ENCODE measurements at regions not wholly inside any gene's neighbourhood (a gene's known extent, or its start where the extent isn't known, plus 50 kb on each side); places are given as distances from the start of the nearest gene placed in this dataset.

DNA sequence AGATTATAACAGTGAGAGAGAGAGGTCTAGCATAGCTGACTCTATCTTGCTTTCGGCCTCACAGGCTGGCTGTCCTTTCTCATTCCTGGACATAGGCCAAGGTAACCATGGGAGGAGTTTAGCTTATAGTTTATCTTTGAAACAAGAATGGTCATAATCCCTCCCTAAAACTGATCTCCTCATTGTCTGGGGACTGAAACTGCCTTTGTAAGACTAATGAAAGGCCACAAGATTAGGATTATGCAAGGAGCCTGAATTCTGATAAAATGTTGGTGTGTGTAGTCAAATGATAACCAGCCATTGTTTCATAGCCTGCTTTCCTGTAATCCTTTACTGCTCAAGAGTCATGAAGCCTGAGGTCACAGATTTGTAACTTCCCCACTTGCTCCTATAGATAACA, 131.9 kb upstream of the LYPLAL1 start (continued):
- TF ChIP-seq, protein P1, sequence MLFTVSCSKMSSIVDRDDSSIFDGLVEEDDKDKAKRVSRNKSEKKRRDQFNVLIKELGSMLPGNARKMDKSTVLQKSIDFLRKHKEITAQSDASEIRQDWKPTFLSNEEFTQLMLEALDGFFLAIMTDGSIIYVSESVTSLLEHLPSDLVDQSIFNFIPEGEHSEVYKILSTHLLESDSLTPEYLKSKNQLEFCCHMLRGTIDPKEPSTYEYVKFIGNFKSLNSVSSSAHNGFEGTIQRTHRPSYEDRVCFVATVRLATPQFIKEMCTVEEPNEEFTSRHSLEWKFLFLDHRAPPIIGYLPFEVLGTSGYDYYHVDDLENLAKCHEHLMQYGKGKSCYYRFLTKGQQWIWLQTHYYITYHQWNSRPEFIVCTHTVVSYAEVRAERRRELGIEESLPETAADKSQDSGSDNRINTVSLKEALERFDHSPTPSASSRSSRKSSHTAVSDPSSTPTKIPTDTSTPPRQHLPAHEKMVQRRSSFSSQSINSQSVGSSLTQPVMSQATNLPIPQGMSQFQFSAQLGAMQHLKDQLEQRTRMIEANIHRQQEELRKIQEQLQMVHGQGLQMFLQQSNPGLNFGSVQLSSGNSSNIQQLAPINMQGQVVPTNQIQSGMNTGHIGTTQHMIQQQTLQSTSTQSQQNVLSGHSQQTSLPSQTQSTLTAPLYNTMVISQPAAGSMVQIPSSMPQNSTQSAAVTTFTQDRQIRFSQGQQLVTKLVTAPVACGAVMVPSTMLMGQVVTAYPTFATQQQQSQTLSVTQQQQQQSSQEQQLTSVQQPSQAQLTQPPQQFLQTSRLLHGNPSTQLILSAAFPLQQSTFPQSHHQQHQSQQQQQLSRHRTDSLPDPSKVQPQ (CRISPR knock-in tag; IDR thresholded peaks at IDR 0.05; ENCODE audit: borderline replicate concordance), result no peak
- TF ChIP-seq KDM1A (IDR thresholded peaks at IDR 0.05), result peak; percentile 76 to 86
- no peak for TF ChIP-seq FIP1L1 (IDR thresholded peaks at IDR 0.05; ENCODE audit: low read depth, low read length, poor library complexity, severe bottlenecking)
- no peak for TF ChIP-seq RBM14 (IDR thresholded peaks at IDR 0.05; ENCODE audit: borderline replicate concordance, insufficient read depth, low read depth, low read length)
- peak; percentile 76 for TF ChIP-seq NCOR1 (IDR thresholded peaks at IDR 0.05)
- TF ChIP-seq, protein P2, sequence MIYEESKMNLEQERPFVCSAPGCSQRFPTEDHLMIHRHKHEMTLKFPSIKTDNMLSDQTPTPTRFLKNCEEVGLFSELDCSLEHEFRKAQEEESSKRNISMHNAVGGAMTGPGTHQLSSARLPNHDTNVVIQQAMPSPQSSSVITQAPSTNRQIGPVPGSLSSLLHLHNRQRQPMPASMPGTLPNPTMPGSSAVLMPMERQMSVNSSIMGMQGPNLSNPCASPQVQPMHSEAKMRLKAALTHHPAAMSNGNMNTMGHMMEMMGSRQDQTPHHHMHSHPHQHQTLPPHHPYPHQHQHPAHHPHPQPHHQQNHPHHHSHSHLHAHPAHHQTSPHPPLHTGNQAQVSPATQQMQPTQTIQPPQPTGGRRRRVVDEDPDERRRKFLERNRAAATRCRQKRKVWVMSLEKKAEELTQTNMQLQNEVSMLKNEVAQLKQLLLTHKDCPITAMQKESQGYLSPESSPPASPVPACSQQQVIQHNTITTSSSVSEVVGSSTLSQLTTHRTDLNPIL (CRISPR knock-in tag; IDR thresholded peaks at IDR 0.05), result no peak
- TF ChIP-seq, protein P3, sequence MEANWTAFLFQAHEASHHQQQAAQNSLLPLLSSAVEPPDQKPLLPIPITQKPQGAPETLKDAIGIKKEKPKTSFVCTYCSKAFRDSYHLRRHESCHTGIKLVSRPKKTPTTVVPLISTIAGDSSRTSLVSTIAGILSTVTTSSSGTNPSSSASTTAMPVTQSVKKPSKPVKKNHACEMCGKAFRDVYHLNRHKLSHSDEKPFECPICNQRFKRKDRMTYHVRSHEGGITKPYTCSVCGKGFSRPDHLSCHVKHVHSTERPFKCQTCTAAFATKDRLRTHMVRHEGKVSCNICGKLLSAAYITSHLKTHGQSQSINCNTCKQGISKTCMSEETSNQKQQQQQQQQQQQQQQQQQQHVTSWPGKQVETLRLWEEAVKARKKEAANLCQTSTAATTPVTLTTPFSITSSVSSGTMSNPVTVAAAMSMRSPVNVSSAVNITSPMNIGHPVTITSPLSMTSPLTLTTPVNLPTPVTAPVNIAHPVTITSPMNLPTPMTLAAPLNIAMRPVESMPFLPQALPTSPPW (CRISPR knock-in tag; IDR thresholded peaks at IDR 0.05), result no peak
- TF ChIP-seq, protein P4, sequence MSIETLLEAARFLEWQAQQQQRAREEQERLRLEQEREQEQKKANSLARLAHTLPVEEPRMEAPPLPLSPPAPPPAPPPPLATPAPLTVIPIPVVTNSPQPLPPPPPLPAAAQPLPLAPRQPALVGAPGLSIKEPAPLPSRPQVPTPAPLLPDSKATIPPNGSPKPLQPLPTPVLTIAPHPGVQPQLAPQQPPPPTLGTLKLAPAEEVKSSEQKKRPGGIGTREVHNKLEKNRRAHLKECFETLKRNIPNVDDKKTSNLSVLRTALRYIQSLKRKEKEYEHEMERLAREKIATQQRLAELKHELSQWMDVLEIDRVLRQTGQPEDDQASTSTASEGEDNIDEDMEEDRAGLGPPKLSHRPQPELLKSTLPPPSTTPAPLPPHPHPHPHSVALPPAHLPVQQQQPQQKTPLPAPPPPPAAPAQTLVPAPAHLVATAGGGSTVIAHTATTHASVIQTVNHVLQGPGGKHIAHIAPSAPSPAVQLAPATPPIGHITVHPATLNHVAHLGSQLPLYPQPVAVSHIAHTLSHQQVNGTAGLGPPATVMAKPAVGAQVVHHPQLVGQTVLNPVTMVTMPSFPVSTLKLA (conservative IDR thresholded peaks at IDR 0.05), result no peak
- TF ChIP-seq ZNF124 (CRISPR knock-in tag; IDR thresholded peaks at IDR 0.05), result no peak
- no peak for TF ChIP-seq SRSF9 (IDR thresholded peaks at IDR 0.05; ENCODE audit: borderline replicate concordance, low read depth, low read length)
- no peak for TF ChIP-seq SAFB2 (IDR thresholded peaks at IDR 0.05; ENCODE audit: borderline replicate concordance, low read depth, low read length, severe bottlenecking)
- TF ChIP-seq, protein P5, sequence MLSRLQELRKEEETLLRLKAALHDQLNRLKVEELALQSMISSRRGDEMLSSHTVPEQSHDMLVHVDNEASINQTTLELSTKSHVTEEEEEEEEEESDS (CRISPR knock-in tag; IDR thresholded peaks at IDR 0.05), result no peak
- TF ChIP-seq SIRT6 (IDR thresholded peaks at IDR 0.05; ENCODE audit: low read depth, low read length), result no peak
- TF ChIP-seq PML (IDR thresholded peaks at IDR 0.05; ENCODE audit: low read length), result peak; percentile 47; the same call in 1 of the 2 replicates
- no peak for TF ChIP-seq ZNF76 (CRISPR knock-in tag; IDR thresholded peaks at IDR 0.05; ENCODE audit: borderline replicate concordance)
- TF ChIP-seq TEAD1 (CRISPR knock-in tag; IDR thresholded peaks at IDR 0.05), result no peak
- TF ChIP-seq RBM15 (IDR thresholded peaks at IDR 0.05; ENCODE audit: insufficient read depth, low read length), result no peak
- TF ChIP-seq, protein P6, sequence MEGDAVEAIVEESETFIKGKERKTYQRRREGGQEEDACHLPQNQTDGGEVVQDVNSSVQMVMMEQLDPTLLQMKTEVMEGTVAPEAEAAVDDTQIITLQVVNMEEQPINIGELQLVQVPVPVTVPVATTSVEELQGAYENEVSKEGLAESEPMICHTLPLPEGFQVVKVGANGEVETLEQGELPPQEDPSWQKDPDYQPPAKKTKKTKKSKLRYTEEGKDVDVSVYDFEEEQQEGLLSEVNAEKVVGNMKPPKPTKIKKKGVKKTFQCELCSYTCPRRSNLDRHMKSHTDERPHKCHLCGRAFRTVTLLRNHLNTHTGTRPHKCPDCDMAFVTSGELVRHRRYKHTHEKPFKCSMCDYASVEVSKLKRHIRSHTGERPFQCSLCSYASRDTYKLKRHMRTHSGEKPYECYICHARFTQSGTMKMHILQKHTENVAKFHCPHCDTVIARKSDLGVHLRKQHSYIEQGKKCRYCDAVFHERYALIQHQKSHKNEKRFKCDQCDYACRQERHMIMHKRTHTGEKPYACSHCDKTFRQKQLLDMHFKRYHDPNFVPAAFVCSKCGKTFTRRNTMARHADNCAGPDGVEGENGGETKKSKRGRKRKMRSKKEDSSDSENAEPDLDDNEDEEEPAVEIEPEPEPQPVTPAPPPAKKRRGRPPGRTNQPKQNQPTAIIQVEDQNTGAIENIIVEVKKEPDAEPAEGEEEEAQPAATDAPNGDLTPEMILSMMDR (IDR thresholded peaks at IDR 0.05 in 2 of 3, conservative IDR thresholded peaks at IDR 0.05 in 1 of 3; ENCODE audit: insufficient read depth in 2 of 3, low read depth in 1 of 3, low read length in 3 of 3), result no peak
- no peak for TF ChIP-seq GATAD2B (IDR thresholded peaks at IDR 0.05; ENCODE audit: borderline replicate concordance)
